ENCODE measurements at regions not wholly inside any gene's neighbourhood (a gene's known extent, or its start where the extent isn't known, plus 50 kb on each side); places are given as distances from the start of the nearest gene placed in this dataset.
"Not testable (repeated sequence)": the region's sequence is repeated elsewhere in the genome, so short reads cannot be mapped to it uniquely, and the experiment has no call there.

DNA sequence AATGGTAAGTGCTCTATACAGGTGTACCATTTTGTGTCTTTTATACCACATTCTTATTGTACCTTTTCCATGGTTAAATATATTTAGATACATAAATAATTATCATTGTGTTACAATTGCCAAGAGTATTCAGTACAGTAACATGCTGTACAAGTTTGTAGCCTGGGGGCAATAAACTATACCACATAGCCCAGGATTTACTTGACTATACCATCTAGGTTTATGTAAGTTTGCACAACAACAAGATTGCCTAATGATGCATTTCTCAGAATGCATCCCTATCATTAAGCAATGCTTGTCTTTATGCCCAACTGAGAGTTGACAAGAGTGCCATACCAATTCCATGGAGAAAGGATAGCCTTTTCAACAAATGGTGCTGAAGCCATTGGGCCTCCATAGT is 136.7 kb upstream of the PJA2 start:
- Histone ChIP-seq H2AFZ (replicated peaks) (no peak overlapping the region), H3K79me2 (ENCODE audit: low read depth) (no peaks in the 10 kb centered on the region), H3K4me2 (no peak overlapping the region), H3K27me3 (no peaks in the 10 kb centered on the region), H3K4me3 (no peak overlapping the region), H3K4me1 (no peaks in the 10 kb centered on the region), H4K20me1 (ENCODE audit: low read depth) (no peaks in the 10 kb centered on the region), H3F3A (ENCODE audit: low read depth) (no peaks in the 10 kb centered on the region), H3K27ac (no peak overlapping the region), H3K9ac (no peak overlapping the region), H3K9me3 (ENCODE audit: low read depth) (no peaks in the 10 kb centered on the region), H3K36me3 (no peaks in the 10 kb centered on the region)
- Mint-ChIP-seq H3K27me3 (ENCODE audit: insufficient read depth, low read depth) (no peaks in the 10 kb centered on the region), H3K4me3 (no peak overlapping the region), H3K36me3 (no peaks in the 10 kb centered on the region), H3K27ac (no peak overlapping the region), H3K4me1 (no peaks in the 10 kb centered on the region), H3K9me3 (peaks cover 8% of the 10 kb centered on the region)
- TF ChIP-seq, protein P1, sequence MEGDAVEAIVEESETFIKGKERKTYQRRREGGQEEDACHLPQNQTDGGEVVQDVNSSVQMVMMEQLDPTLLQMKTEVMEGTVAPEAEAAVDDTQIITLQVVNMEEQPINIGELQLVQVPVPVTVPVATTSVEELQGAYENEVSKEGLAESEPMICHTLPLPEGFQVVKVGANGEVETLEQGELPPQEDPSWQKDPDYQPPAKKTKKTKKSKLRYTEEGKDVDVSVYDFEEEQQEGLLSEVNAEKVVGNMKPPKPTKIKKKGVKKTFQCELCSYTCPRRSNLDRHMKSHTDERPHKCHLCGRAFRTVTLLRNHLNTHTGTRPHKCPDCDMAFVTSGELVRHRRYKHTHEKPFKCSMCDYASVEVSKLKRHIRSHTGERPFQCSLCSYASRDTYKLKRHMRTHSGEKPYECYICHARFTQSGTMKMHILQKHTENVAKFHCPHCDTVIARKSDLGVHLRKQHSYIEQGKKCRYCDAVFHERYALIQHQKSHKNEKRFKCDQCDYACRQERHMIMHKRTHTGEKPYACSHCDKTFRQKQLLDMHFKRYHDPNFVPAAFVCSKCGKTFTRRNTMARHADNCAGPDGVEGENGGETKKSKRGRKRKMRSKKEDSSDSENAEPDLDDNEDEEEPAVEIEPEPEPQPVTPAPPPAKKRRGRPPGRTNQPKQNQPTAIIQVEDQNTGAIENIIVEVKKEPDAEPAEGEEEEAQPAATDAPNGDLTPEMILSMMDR (IDR thresholded peaks at IDR 0.05) = no peak
- TF ChIP-seq EZH2phosphoT487 (IDR thresholded peaks at IDR 0.05) (no peak), EZH2 (IDR thresholded peaks at IDR 0.05) (no peak)
- DNase-seq (ENCODE audit: low spot score) = no peak

DNA sequence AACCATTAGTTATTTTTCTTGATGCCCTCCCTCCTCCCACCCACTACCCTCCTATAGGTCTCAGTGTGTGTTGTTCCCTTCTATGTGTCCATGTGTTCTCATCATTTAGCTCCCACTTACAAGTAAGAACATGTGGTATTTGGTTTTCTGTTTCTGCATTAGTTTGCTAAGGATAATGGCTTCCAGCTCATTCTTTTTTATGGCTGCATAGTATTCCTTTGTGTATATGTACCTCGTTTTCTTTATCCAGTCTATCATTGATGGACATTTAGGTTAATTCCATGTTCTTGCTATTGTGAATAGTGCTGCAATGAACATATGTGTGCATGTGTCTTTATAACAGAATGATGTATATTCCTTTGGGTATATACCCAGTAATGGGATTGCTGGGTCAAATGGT is 135.1 kb upstream of the PJA2 start:
- not testable (repeated sequence) for H3K27me3 Mint-ChIP-seq (ENCODE audit: insufficient read depth, low read depth); H3K9me3 ChIP-seq (ENCODE audit: low read depth); H4K20me1 ChIP-seq (ENCODE audit: low read depth); H3K79me2 ChIP-seq (ENCODE audit: low read depth); H3K4me1 Mint-ChIP-seq; H3F3A ChIP-seq (ENCODE audit: low read depth); H3K36me3 ChIP-seq; H3K27me3 ChIP-seq; H2AFZ ChIP-seq (replicated peaks); H3K4me2 ChIP-seq; H3K27ac Mint-ChIP-seq; H3K4me3 Mint-ChIP-seq; H3K4me1 ChIP-seq; H3K4me3 ChIP-seq; H3K36me3 Mint-ChIP-seq; DNase-seq (ENCODE audit: low spot score); H3K9ac ChIP-seq; H3K27ac ChIP-seq; H3K9me3 Mint-ChIP-seq

DNA sequence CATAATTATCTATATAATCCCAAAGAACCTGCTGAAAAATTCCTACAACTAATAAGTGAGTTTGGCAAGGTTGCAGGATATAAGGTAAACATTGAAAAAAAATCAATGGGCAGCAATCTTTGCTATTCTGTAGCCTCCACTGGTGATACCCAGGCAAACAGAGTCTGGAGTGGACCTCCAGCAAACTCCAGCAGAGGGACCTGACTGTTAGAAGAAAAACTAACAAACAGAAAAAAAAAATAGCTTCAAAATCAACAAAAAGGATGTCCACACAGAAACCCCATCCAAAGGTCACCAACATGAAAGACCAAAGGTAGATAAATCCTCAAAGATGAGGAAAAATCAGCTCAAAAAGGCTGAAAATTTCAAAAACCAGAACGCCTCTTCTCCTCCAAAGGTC is 128.9 kb upstream of the PJA2 start:
- not testable (repeated sequence) for DNase-seq (ENCODE audit: low spot score); H3K36me3 Mint-ChIP-seq; H3K9me3 ChIP-seq (ENCODE audit: low read depth); H3K27ac ChIP-seq; H3K4me3 Mint-ChIP-seq; H3K4me1 Mint-ChIP-seq; H3K9me3 Mint-ChIP-seq; H3K27me3 Mint-ChIP-seq (ENCODE audit: insufficient read depth, low read depth); H3K79me2 ChIP-seq (ENCODE audit: low read depth); H3K27ac Mint-ChIP-seq; H3K27me3 ChIP-seq; H3K4me1 ChIP-seq; H3K4me3 ChIP-seq; H3F3A ChIP-seq (ENCODE audit: low read depth); H3K4me2 ChIP-seq; H3K36me3 ChIP-seq; H4K20me1 ChIP-seq (ENCODE audit: low read depth); H2AFZ ChIP-seq (replicated peaks); H3K9ac ChIP-seq

DNA sequence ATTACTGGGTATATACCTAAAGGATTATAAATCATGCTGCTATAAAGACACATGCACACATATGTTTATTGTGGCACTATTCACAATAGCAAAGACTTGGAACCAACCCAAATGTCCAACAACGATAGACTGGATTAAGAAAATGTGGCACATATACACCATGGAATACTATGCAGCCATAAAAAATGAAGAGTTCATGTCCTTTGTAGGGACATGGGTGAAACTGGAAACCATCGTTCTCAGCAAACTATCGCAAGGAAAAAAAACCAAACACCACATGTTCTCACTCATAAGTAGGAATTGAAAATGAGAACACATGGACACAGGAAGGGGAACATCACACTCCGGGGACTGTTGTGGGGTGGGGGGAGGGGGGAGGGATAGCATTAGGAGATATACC is 125.3 kb upstream of the PJA2 start:
- H4K20me1 ChIP-seq (ENCODE audit: low read depth); DNase-seq (ENCODE audit: low spot score); H3K9me3 ChIP-seq (ENCODE audit: low read depth); H3K4me1 Mint-ChIP-seq; H3F3A ChIP-seq (ENCODE audit: low read depth); H3K27me3 ChIP-seq; H3K4me3 ChIP-seq; H3K4me2 ChIP-seq; H3K36me3 ChIP-seq; H3K4me3 Mint-ChIP-seq; H3K9ac ChIP-seq; H3K27me3 Mint-ChIP-seq (ENCODE audit: insufficient read depth, low read depth); H3K36me3 Mint-ChIP-seq; H3K4me1 ChIP-seq; H3K27ac ChIP-seq; H2AFZ ChIP-seq (replicated peaks); H3K27ac Mint-ChIP-seq; H3K79me2 ChIP-seq (ENCODE audit: low read depth); H3K9me3 Mint-ChIP-seq: not testable (repeated sequence)

DNA sequence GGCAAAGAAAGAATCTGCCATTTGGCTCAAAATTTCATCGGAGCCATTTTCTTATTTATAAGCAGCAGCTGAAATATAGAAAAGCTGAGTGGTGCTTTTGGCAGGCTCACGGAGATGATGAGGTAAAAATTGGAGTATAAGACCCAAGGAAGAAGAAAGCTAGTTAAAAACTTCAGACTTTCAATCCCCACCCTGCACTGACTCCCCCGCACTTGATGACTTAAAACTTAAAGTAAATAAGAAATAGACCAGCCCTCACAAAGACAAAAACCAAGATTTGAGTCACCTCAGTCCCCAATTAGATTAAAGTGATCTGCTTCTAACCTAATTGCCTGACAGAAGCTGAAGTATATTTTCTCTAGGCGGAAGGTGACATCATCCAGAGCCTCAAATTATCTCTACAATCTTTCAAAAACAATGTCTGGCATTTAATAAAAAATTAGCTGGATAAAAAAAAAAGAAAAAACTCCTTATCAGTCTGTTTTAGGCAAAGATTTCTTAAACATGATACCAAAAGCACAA is 124.0 kb upstream of the PJA2 start:
- Histone ChIP-seq H2AFZ (replicated peaks) (no peak overlapping the region), H3K9ac (no peak overlapping the region), H3K4me2 (no peak overlapping the region), H3K79me2 (ENCODE audit: low read depth) (no peaks in the 10 kb centered on the region), H3F3A (ENCODE audit: low read depth) (no peaks in the 10 kb centered on the region), H3K9me3 (ENCODE audit: low read depth) (no peaks in the 10 kb centered on the region), H4K20me1 (ENCODE audit: low read depth) (no peaks in the 10 kb centered on the region), H3K36me3 (no peaks in the 10 kb centered on the region), H3K4me3 (no peak overlapping the region), H3K4me1 (no peaks in the 10 kb centered on the region), H3K27me3 (no peaks in the 10 kb centered on the region), H3K27ac (no peak overlapping the region)
- no peak for DNase-seq (ENCODE audit: low spot score)
- Mint-ChIP-seq H3K27me3 (ENCODE audit: insufficient read depth, low read depth) (no peaks in the 10 kb centered on the region), H3K9me3 (no peaks in the 10 kb centered on the region), H3K27ac (no peak overlapping the region), H3K4me1 (no peaks in the 10 kb centered on the region), H3K4me3 (no peak overlapping the region), H3K36me3 (no peaks in the 10 kb centered on the region)
- TF ChIP-seq EZH2 (IDR thresholded peaks at IDR 0.05) = no peak
- TF ChIP-seq EZH2phosphoT487 (IDR thresholded peaks at IDR 0.05) = no peak
- TF ChIP-seq, protein P1 (IDR thresholded peaks at IDR 0.05) = no peak
